Trophoblast cell (in vitro differentiated cells and primary cell): ENCODE measurements at regions not wholly inside any gene's neighbourhood (a gene's known extent, or its start where the extent isn't known, plus 50 kb on each side); places are given as distances from the start of the nearest gene placed in this dataset.

Experiments used
- DNase-seq, 2 donors: peaks; one replicate each; pipeline ENCODE4 v3.0.0-alpha.2; 2016
- H2AFZ ChIP-seq: 2 replicates; pipeline ENCODE4 v1.6.1; 2013; ENCODE audit warnings: low read length, moderate library complexity, mild to moderate bottlenecking; ENCODE audit not compliant: insufficient read depth, poor library complexity
- H2AK5ac ChIP-seq: 2 replicates; pipeline ENCODE4 v1.6.1; 2013; ENCODE audit warnings: mild to moderate bottlenecking, low read length
- H2BK120ac ChIP-seq: 2 replicates; pipeline ENCODE4 v1.6.1; 2013; ENCODE audit warnings: low read length, mild to moderate bottlenecking, moderate library complexity; ENCODE audit not compliant: insufficient read depth, poor library complexity
- H2BK12ac ChIP-seq: 2 replicates; pipeline ENCODE4 v1.6.1; 2013; ENCODE audit warnings: mild to moderate bottlenecking, low read length, moderate library complexity
- H2BK5ac ChIP-seq: 2 replicates; pipeline ENCODE4 v1.6.1; 2013; ENCODE audit warnings: low read length, low read depth, moderate library complexity, mild to moderate bottlenecking; ENCODE audit not compliant: poor library complexity
- H3K14ac ChIP-seq: 2 replicates; pipeline ENCODE4 v1.6.1; 2013; ENCODE audit warnings: mild to moderate bottlenecking, low read length
- H3K18ac ChIP-seq: 2 replicates; pipeline ENCODE4 v1.6.1; 2013; ENCODE audit warnings: mild to moderate bottlenecking, low read length
- H3K23ac ChIP-seq: 2 replicates; pipeline ENCODE4 v1.6.1; 2013; ENCODE audit warnings: low read length
- H3K27ac ChIP-seq: 2 replicates; pipeline ENCODE4 v1.5.1; 2013; ENCODE audit warnings: low read depth, mild to moderate bottlenecking, inconsistent platforms, low read length, moderate library complexity
- H3K27me3 ChIP-seq: 2 replicates; pipeline ENCODE4 v1.6.1; 2013; ENCODE audit warnings: inconsistent platforms, mild to moderate bottlenecking, low read length, moderate library complexity; ENCODE audit not compliant: insufficient read depth
- H3K36me3 ChIP-seq, 2 experiments: 1 replicate in 1 of 2; 2 replicates in 1 of 2; pipeline ENCODE4 v1.6.1; 2013; ENCODE audit warnings: low read length in 2 of 2, mild to moderate bottlenecking in 2 of 2, moderate library complexity in 1 of 2; ENCODE audit not compliant: insufficient read depth in 2 of 2, control insufficient read depth in 1 of 2
- H3K4ac ChIP-seq: 2 replicates; pipeline ENCODE4 v1.6.1; 2013; ENCODE audit warnings: low read depth, mild to moderate bottlenecking, low read length, moderate library complexity
- H3K4me1 ChIP-seq, 2 experiments: 1 replicate in 1 of 2; 2 replicates in 1 of 2; pipeline ENCODE4 v1.6.1; 2013; ENCODE audit warnings: low read length in 2 of 2, mild to moderate bottlenecking in 2 of 2, moderate library complexity in 1 of 2; ENCODE audit not compliant: insufficient read depth in 2 of 2, control insufficient read depth in 1 of 2
- H3K4me2 ChIP-seq: 2 replicates; pipeline ENCODE4 v1.6.1; 2013; ENCODE audit warnings: inconsistent platforms, mild to moderate bottlenecking, low read length, moderate library complexity
- H3K4me3 ChIP-seq: 2 replicates; pipeline ENCODE4 v1.5.1; 2013; ENCODE audit warnings: mild to moderate bottlenecking, low read depth, low read length, inconsistent platforms
- H3K79me1 ChIP-seq: one replicate; pipeline ENCODE4 v1.6.1; 2013; ENCODE audit warnings: low read length
- H3K79me2 ChIP-seq: 2 replicates; pipeline ENCODE4 v1.6.1; 2013; ENCODE audit warnings: low read length, mild to moderate bottlenecking; ENCODE audit not compliant: control insufficient read depth, insufficient read depth, poor library complexity
- H3K9ac ChIP-seq: 2 replicates; pipeline ENCODE4 v1.6.1; 2013; ENCODE audit warnings: mild to moderate bottlenecking, low read length
- H3K9me3 ChIP-seq: 2 replicates; pipeline ENCODE4 v1.6.1; 2013; ENCODE audit warnings: low read depth, mild to moderate bottlenecking, control low read depth, inconsistent platforms, low read length; ENCODE audit not compliant: insufficient read depth
- H4K12ac ChIP-seq: 2 replicates; pipeline ENCODE4 v1.6.1; 2013; ENCODE audit warnings: low read depth, mild to moderate bottlenecking, low read length, moderate library complexity
- H4K8ac ChIP-seq: 2 replicates; pipeline ENCODE4 v1.6.1; 2013; ENCODE audit warnings: low read depth, mild to moderate bottlenecking, low read length, moderate library complexity
- H4K91ac ChIP-seq: one replicate; pipeline ENCODE4 v1.6.1; 2013; ENCODE audit warnings: low read depth, mild to moderate bottlenecking, low read length, moderate library complexity
- WGBS: extraction: QIAGEN DNeasy Blood & Tissue Kit; methylation state at CpG from one replicate; pipeline ENCODE4 v1.1.7; 2013; ENCODE audit warnings: missing lambda C conversion rate; ENCODE audit not compliant: insufficient read length, insufficient coverage; ENCODE audit errors: extremely low coverage; 5-methylcytosine and 5-hydroxymethylcytosine counted together

- no peak overlapping the region for H2AFZ ChIP-seq
- no peak overlapping the region for H2BK120ac ChIP-seq
- no peak overlapping the region for H3K9ac ChIP-seq
- H3K27me3 ChIP-seq, result no peaks in the 10 kb centered on the region
- no peak overlapping the region for H2AK5ac ChIP-seq
- no peaks in the 10 kb centered on the region for H3K9me3 ChIP-seq
- no peak overlapping the region for H3K27ac ChIP-seq
- H3K79me1 ChIP-seq, result no peaks in the 10 kb centered on the region
- H3K4ac ChIP-seq, result no peak overlapping the region
- H3K79me2 ChIP-seq, result no peaks in the 10 kb centered on the region
- no peak overlapping the region for H3K23ac ChIP-seq
- no peak overlapping the region for H3K18ac ChIP-seq
- H3K4me1 ChIP-seq, result no peaks in the 10 kb centered on the region
- no peak overlapping the region for H3K4me2 ChIP-seq
- no peak overlapping the region for H4K12ac ChIP-seq
- no peak overlapping the region for H3K14ac ChIP-seq
- H3K36me3 ChIP-seq, result no peaks in the 10 kb centered on the region
- no peak overlapping the region for H2BK5ac ChIP-seq
- no peak overlapping the region for H4K91ac ChIP-seq
- no CpG with 5 or more reads among the region's 1 CpG for WGBS
- H2BK12ac ChIP-seq, result no peak overlapping the region
- no peak overlapping the region for H3K4me3 ChIP-seq
- no peak for DNase-seq
- H4K8ac ChIP-seq, result no peak overlapping the region
Measured at GRCh38 chr12:86496595-86496994, 240.4 kb upstream of the MGAT4C start.

- H2BK120ac ChIP-seq, result no peak overlapping the region
- H4K12ac ChIP-seq, result no peak overlapping the region
- no peak overlapping the region for H3K18ac ChIP-seq
- H3K23ac ChIP-seq, result no peak overlapping the region
- no peak overlapping the region for H4K91ac ChIP-seq
- WGBS, result no CpG with 5 or more reads among the region's 4 CpGs
- no peaks in the 10 kb centered on the region for H3K79me2 ChIP-seq
- no peak overlapping the region for H4K8ac ChIP-seq
- H3K27me3 ChIP-seq, result no peaks in the 10 kb centered on the region
- no peaks in the 10 kb centered on the region for H3K79me1 ChIP-seq
- no peak overlapping the region for H3K4ac ChIP-seq
- no peak overlapping the region for H2BK12ac ChIP-seq
- H3K27ac ChIP-seq, result no peak overlapping the region
- H3K4me1 ChIP-seq, result no peaks in the 10 kb centered on the region
- H3K14ac ChIP-seq, result no peak overlapping the region
- no peak overlapping the region for H2AK5ac ChIP-seq
- H3K9ac ChIP-seq, result no peak overlapping the region
- no peak for DNase-seq
- no peak overlapping the region for H2AFZ ChIP-seq
- no peak overlapping the region for H2BK5ac ChIP-seq
- H3K4me2 ChIP-seq, result no peak overlapping the region
- no peak overlapping the region for H3K4me3 ChIP-seq
- H3K36me3 ChIP-seq, result no peaks in the 10 kb centered on the region
- H3K9me3 ChIP-seq, result peaks cover 3% of the 10 kb centered on the region
Measured at GRCh38 chr12:86484473-86484872, 228.3 kb upstream of the MGAT4C start.

- Histone ChIP-seq H3K79me2 (no peaks in the 10 kb centered on the region), H4K91ac (no peak overlapping the region), H3K9ac (no peak overlapping the region), H3K4me1 (no peaks in the 10 kb centered on the region), H3K79me1 (no peaks in the 10 kb centered on the region), H3K4me3 (no peak overlapping the region), H3K18ac (no peak overlapping the region), H2AFZ (no peak overlapping the region), H3K36me3 (no peaks in the 10 kb centered on the region), H4K12ac (no peak overlapping the region), H4K8ac (no peak overlapping the region), H2BK12ac (no peak overlapping the region), H3K4me2 (no peak overlapping the region), H3K9me3 (no peaks in the 10 kb centered on the region), H3K14ac (no peak overlapping the region), H3K27ac (no peak overlapping the region), H2BK120ac (no peak overlapping the region), H2BK5ac (no peak overlapping the region), H2AK5ac (no peak overlapping the region), H3K27me3 (no peaks in the 10 kb centered on the region), H3K23ac (no peak overlapping the region), H3K4ac (no peak overlapping the region)
- DNase-seq, result no peak
- WGBS, result no CpG with 5 or more reads among the region's 2 CpGs
Measured at GRCh38 chr12:86473231-86473630, 217.0 kb upstream of the MGAT4C start.

- no peak overlapping the region for H4K8ac ChIP-seq
- H3K4ac ChIP-seq, result no peak overlapping the region
- H3K4me3 ChIP-seq, result no peak overlapping the region
- H3K18ac ChIP-seq, result no peak overlapping the region
- H2AFZ ChIP-seq, result no peak overlapping the region
- H3K79me1 ChIP-seq, result no peaks in the 10 kb centered on the region
- no peak overlapping the region for H4K91ac ChIP-seq
- no peak overlapping the region for H3K27ac ChIP-seq
- no peak for DNase-seq
- H3K79me2 ChIP-seq, result no peaks in the 10 kb centered on the region
- H3K27me3 ChIP-seq, result no peaks in the 10 kb centered on the region
- no peaks in the 10 kb centered on the region for H3K36me3 ChIP-seq
- no peak overlapping the region for H3K23ac ChIP-seq
- H2AK5ac ChIP-seq, result no peak overlapping the region
- H2BK5ac ChIP-seq, result no peak overlapping the region
- no peak overlapping the region for H4K12ac ChIP-seq
- H3K4me1 ChIP-seq, result no peaks in the 10 kb centered on the region
- H3K14ac ChIP-seq, result no peak overlapping the region
- H3K9ac ChIP-seq, result no peak overlapping the region
- H2BK12ac ChIP-seq, result no peak overlapping the region
- H3K4me2 ChIP-seq, result no peak overlapping the region
- H3K9me3 ChIP-seq, result no peaks in the 10 kb centered on the region
- no peak overlapping the region for H2BK120ac ChIP-seq
- WGBS, result no CpG with 5 or more reads among the region's 2 CpGs
Measured at GRCh38 chr12:86456776-86457175, 200.6 kb upstream of the MGAT4C start.
